ENCODE measurements at regions not wholly inside any gene's neighbourhood (a gene's known extent, or its start where the extent isn't known, plus 50 kb on each side); places are given as distances from the start of the nearest gene placed in this dataset.

GRCh38 chr1:214108097-214108446 is 120.3 kb downstream of the PROX1 start:
- TF ChIP-seq CTCF (IDR thresholded peaks at IDR 0.05; ENCODE audit: insufficient read depth, low read depth, low read length), result no peak
- DNase-seq (ENCODE audit: low read depth), result no peak
- no peak overlapping the region for H3K4me3 ChIP-seq (ENCODE audit: low read depth, low read length)

- no peak overlapping the region for H3K4me3 ChIP-seq (ENCODE audit: low read depth, low read length)
- no peak for TF ChIP-seq CTCF (IDR thresholded peaks at IDR 0.05; ENCODE audit: insufficient read depth, low read depth, low read length)
- no peak for DNase-seq (ENCODE audit: low read depth)
Measured at GRCh38 chr1:214111796-214112195, 124.0 kb downstream of the PROX1 start.

- TF ChIP-seq CTCF (IDR thresholded peaks at IDR 0.05; ENCODE audit: insufficient read depth, low read depth, low read length), result no peak
- no peak overlapping the region for H3K4me3 ChIP-seq (ENCODE audit: low read depth, low read length)
- DNase-seq (ENCODE audit: low read depth), result no peak
Measured at GRCh38 chr1:214116258-214116657, 128.5 kb downstream of the PROX1 start.

GRCh38 chr1:214117780-214118179 is 130.0 kb downstream of the PROX1 start:
- TF ChIP-seq CTCF (IDR thresholded peaks at IDR 0.05; ENCODE audit: insufficient read depth, low read depth, low read length), result no peak
- no peak overlapping the region for H3K4me3 ChIP-seq (ENCODE audit: low read depth, low read length)
- no peak for DNase-seq (ENCODE audit: low read depth)

GRCh38 chr1:214120191-214120590 is 132.4 kb downstream of the PROX1 start:
- no peak for TF ChIP-seq CTCF (IDR thresholded peaks at IDR 0.05; ENCODE audit: insufficient read depth, low read depth, low read length)
- no peak overlapping the region for H3K4me3 ChIP-seq (ENCODE audit: low read depth, low read length)
- no peak for DNase-seq (ENCODE audit: low read depth)

- no peak overlapping the region for H3K4me3 ChIP-seq (ENCODE audit: low read depth, low read length)
- TF ChIP-seq CTCF (IDR thresholded peaks at IDR 0.05; ENCODE audit: insufficient read depth, low read depth, low read length), result no peak
- no peak for DNase-seq (ENCODE audit: low read depth)
Measured at GRCh38 chr1:214120951-214121350, 133.2 kb downstream of the PROX1 start.

- H3K4me3 ChIP-seq (ENCODE audit: low read depth, low read length), result no peak overlapping the region
- no peak for DNase-seq (ENCODE audit: low read depth)
- no peak for TF ChIP-seq CTCF (IDR thresholded peaks at IDR 0.05; ENCODE audit: insufficient read depth, low read depth, low read length)
Measured at GRCh38 chr1:214122110-214122509, 134.3 kb downstream of the PROX1 start.

All from fibroblast of villous mesenchyme (primary cell).